ENCODE measurements at regions not wholly inside any gene's neighbourhood (a gene's known extent, or its start where the extent isn't known, plus 50 kb on each side); places are given as distances from the start of the nearest gene placed in this dataset.

DNA sequence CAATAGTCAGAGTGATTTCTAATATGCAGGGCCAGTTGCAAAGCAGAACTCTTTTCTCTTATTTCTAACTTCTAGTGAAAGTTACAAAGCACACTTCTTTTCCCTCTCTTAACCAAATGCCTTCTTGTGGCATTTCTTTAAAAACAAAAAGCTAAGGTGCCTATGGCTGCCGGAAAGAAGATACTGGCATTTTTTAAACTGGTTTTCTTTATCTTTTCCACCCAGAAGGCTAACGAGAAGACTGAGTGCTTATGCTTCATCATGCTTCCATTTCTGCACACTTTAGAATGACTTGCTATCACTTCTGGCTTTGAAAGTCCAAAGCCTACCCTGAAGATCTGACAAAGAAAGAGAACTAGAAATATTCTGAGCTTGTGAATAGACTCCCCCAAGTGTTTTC is 141.3 kb downstream of the P2RY1 start:
- Histone ChIP-seq H3K36me3 (ENCODE audit: insufficient read depth, low read length) (no peaks in the 10 kb centered on the region), H3K4me1 (ENCODE audit: control insufficient read depth, insufficient read depth, low read length, unreplicated experiment) (no peaks in the 10 kb centered on the region), H3K27ac (ENCODE audit: low read depth, low read length) (no peak overlapping the region), H3K27me3 (ENCODE audit: insufficient read depth, low read length) (no peaks in the 10 kb centered on the region), H3K79me2 (ENCODE audit: control insufficient read depth, insufficient read depth, low read length, unreplicated experiment) (no peaks in the 10 kb centered on the region), H2AFZ (ENCODE audit: low read length, unreplicated experiment) (no peak overlapping the region), H3K4me3 (ENCODE audit: low read depth, low read length) (no peak overlapping the region)

DNA sequence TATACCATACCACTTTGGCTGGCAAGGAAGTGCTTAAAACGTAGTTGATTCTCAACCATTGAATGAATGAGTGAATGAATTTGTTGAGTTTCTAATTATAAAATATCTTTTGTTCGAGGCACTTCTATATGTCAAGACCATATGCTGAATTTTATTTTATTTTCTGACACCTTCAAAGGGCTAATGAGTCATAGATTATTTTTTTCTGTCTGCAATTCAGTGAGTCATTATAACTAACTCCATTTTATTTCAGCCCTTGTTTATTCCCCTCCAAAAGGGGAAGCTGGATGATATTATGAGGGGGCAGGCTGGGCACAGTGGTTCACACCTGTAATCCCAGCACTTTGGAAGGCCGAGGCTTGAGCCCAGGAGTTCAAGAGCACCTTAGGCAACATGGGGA is 142.4 kb downstream of the P2RY1 start:
- Histone ChIP-seq H3K27me3 (ENCODE audit: insufficient read depth, low read length) (no peaks in the 10 kb centered on the region), H3K79me2 (ENCODE audit: control insufficient read depth, insufficient read depth, low read length, unreplicated experiment) (no peaks in the 10 kb centered on the region), H2AFZ (ENCODE audit: low read length, unreplicated experiment) (no peak overlapping the region), H3K27ac (ENCODE audit: low read depth, low read length) (no peak overlapping the region), H3K36me3 (ENCODE audit: insufficient read depth, low read length) (no peaks in the 10 kb centered on the region), H3K4me3 (ENCODE audit: low read depth, low read length) (no peak overlapping the region), H3K4me1 (ENCODE audit: control insufficient read depth, insufficient read depth, low read length, unreplicated experiment) (no peaks in the 10 kb centered on the region)

DNA sequence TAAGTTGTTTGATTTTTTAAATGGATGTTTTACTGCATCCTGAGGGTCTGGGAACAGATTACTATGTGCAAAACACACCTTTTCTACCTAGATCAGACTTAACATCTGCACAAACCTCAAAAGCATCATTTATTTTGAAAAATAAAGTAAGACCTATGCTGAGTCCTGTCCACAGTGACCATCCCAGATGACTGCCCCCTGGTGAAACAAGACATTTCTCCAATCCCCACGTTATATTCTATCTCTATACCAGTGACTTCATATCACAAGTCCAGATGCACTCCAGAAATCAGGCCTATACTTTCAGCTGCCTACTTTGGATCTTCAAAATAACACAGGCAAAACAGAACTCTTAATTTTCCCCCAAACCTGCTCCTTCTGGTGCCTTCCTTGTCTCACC is 143.2 kb downstream of the P2RY1 start:
- no peaks in the 10 kb centered on the region for H3K36me3 ChIP-seq (ENCODE audit: insufficient read depth, low read length)
- no peak overlapping the region for H2AFZ ChIP-seq (ENCODE audit: low read length, unreplicated experiment)
- no peaks in the 10 kb centered on the region for H3K79me2 ChIP-seq (ENCODE audit: control insufficient read depth, insufficient read depth, low read length, unreplicated experiment)
- H3K4me1 ChIP-seq (ENCODE audit: control insufficient read depth, insufficient read depth, low read length, unreplicated experiment), result no peaks in the 10 kb centered on the region
- no peak overlapping the region for H3K4me3 ChIP-seq (ENCODE audit: low read depth, low read length)
- H3K27ac ChIP-seq (ENCODE audit: low read depth, low read length), result no peak overlapping the region
- no peaks in the 10 kb centered on the region for H3K27me3 ChIP-seq (ENCODE audit: insufficient read depth, low read length)

DNA sequence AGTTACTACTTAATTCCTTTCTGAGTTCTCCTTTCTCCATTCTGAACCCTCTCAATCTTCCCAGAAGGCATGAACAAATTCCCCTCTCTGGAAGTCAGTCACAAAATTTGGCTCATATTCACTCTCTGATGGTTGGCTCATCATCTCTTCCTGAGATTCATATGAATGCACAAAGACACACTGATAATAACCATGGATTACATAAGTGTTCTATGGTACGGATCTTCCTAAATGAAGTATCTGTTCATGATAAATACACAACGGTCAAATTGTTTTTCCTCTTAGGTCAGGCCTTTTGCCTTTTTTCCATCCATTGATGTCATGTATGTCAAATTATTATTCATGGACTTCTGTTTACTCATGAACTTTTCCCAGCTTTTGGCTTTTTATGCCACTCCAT is 162.6 kb downstream of the P2RY1 start:
- Histone ChIP-seq H3K4me3 (ENCODE audit: low read depth, low read length) (no peak overlapping the region), H3K27ac (ENCODE audit: low read depth, low read length) (no peak overlapping the region), H3K27me3 (ENCODE audit: insufficient read depth, low read length) (no peaks in the 10 kb centered on the region), H2AFZ (ENCODE audit: low read length, unreplicated experiment) (no peak overlapping the region), H3K4me1 (ENCODE audit: control insufficient read depth, insufficient read depth, low read length, unreplicated experiment) (no peaks in the 10 kb centered on the region), H3K79me2 (ENCODE audit: control insufficient read depth, insufficient read depth, low read length, unreplicated experiment) (no peaks in the 10 kb centered on the region), H3K36me3 (ENCODE audit: insufficient read depth, low read length) (no peaks in the 10 kb centered on the region)

DNA sequence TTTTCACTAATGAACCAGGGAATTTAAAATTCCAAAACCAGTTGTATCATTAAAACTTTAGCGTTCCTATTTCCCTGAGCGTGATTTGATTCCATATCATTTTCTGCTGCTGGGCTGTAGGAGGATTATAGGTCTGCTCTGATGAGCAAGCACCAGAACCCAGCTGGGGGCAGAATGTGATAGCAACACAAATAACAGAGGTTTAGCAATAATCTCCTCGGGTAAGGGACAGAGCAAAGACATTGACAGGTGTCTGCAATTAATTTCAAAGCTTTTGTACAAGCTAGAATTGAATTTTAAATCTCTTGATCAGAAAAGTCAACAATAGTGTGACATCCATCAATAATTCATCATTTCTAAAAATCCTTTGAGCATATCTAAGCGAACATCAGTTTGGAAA is 163.4 kb upstream of the RAP2B start:
- no peaks in the 10 kb centered on the region for H3K27me3 ChIP-seq (ENCODE audit: insufficient read depth, low read length)

DNA sequence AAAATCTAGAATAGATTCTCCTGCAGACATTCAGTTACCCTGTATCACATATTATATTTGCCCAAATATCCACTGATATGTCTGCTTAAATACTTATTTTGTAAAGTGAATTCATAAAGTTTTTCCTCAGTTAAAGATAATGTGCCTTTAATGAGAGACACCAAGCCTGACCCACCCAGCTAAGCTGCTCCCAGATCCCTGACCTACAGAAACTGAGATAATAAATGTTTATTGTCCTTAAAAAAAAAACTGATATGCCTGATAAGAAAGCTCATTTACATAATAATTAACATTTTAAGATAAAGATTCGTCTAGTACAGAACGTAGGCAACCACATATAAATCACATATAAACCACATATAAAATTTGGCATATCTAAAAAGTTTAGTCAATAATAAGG is 161.7 kb upstream of the RAP2B start:
- no peaks in the 10 kb centered on the region for H3K4me1 ChIP-seq (ENCODE audit: control insufficient read depth, insufficient read depth, low read length, unreplicated experiment)
- H3K27ac ChIP-seq (ENCODE audit: low read depth, low read length), result no peak overlapping the region
- no peak overlapping the region for H3K4me3 ChIP-seq (ENCODE audit: low read depth, low read length)
- H3K27me3 ChIP-seq (ENCODE audit: insufficient read depth, low read length), result no peaks in the 10 kb centered on the region
- H3K36me3 ChIP-seq (ENCODE audit: insufficient read depth, low read length), result no peaks in the 10 kb centered on the region
- H2AFZ ChIP-seq (ENCODE audit: low read length, unreplicated experiment), result no peak overlapping the region
- no peaks in the 10 kb centered on the region for H3K79me2 ChIP-seq (ENCODE audit: control insufficient read depth, insufficient read depth, low read length, unreplicated experiment)

More for the DNA sequence above, 163.4 kb upstream of the RAP2B start:
- no peaks in the 10 kb centered on the region for H3K4me1 ChIP-seq (ENCODE audit: control insufficient read depth, insufficient read depth, low read length, unreplicated experiment)
- H3K36me3 ChIP-seq (ENCODE audit: insufficient read depth, low read length), result no peaks in the 10 kb centered on the region
- H2AFZ ChIP-seq (ENCODE audit: low read length, unreplicated experiment), result no peak overlapping the region
- no peaks in the 10 kb centered on the region for H3K79me2 ChIP-seq (ENCODE audit: control insufficient read depth, insufficient read depth, low read length, unreplicated experiment)
- H3K4me3 ChIP-seq (ENCODE audit: low read depth, low read length), result no peak overlapping the region
- no peak overlapping the region for H3K27ac ChIP-seq (ENCODE audit: low read depth, low read length)

DNA sequence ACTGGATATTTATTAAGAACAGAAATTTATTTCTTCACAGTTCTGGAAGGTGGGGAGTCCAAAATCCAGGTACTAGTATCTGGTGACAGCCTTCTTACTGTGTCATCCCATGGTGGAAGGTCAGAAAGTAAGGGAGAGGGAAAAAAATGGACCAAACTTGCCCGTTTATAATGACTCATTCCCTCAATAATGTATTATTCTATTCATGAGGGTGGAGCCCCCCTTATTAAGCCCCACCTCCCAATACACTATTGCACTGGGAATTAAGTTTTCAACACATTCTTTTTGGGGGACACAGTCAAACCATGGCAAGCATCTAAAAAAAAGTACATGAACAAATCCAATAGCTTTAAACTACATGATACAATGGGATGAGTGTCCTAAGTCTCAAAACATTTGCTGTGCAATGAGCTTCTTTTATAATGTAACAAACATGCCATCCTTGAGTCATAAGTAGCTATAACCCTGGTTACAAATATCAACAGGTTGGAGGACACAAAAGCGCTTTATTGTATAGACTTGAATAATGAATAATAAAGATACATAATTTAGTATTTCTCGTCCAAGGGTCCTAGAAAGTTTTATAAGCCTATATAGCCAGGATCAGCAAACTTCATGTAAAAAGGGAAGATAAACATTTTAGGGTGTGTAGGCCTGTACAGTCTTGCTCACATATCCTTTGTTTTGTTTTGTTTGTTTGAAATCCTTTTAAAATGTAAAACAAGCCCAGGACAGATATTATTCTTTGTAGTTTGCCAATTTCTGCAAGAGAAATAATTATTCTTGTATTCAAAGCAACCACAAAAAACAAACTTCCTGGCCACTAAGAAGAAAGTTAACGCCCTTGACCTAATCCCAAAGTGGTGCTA is 160.6 kb upstream of the RAP2B start:
- H3K79me2 ChIP-seq (ENCODE audit: control insufficient read depth, insufficient read depth, low read length, unreplicated experiment), result no peaks in the 10 kb centered on the region
- no peaks in the 10 kb centered on the region for H3K4me1 ChIP-seq (ENCODE audit: control insufficient read depth, insufficient read depth, low read length, unreplicated experiment)
- no peaks in the 10 kb centered on the region for H3K36me3 ChIP-seq (ENCODE audit: insufficient read depth, low read length)
- no peaks in the 10 kb centered on the region for H3K27me3 ChIP-seq (ENCODE audit: insufficient read depth, low read length)
- H2AFZ ChIP-seq (ENCODE audit: low read length, unreplicated experiment), result no peak overlapping the region
- H3K27ac ChIP-seq (ENCODE audit: low read depth, low read length), result no peak overlapping the region
- no peak overlapping the region for H3K4me3 ChIP-seq (ENCODE audit: low read depth, low read length)

DNA sequence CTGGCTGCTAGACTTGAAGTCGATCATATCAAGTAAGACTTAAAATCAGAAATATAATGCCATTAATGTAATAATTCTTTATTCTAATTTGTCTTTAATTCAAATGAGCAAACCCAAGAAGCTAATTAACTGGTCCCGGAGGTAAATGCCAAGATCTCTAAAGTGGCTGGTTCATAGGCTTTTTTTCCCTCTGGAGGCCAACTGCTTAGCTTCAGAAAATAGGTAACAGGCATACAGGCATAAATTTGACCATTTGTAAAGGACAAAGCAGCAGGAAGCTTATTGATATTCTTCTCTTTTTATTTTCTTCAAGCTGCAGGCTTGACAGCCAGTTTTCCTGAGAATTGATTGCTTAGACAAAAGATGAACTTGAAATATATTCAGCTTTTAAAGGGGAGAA is 158.6 kb upstream of the RAP2B start:
- Histone ChIP-seq H3K36me3 (ENCODE audit: insufficient read depth, low read length) (no peaks in the 10 kb centered on the region), H2AFZ (ENCODE audit: low read length, unreplicated experiment) (no peak overlapping the region), H3K27me3 (ENCODE audit: insufficient read depth, low read length) (no peaks in the 10 kb centered on the region), H3K27ac (ENCODE audit: low read depth, low read length) (no peak overlapping the region), H3K4me3 (ENCODE audit: low read depth, low read length) (no peak overlapping the region), H3K4me1 (ENCODE audit: control insufficient read depth, insufficient read depth, low read length, unreplicated experiment) (no peaks in the 10 kb centered on the region), H3K79me2 (ENCODE audit: control insufficient read depth, insufficient read depth, low read length, unreplicated experiment) (no peaks in the 10 kb centered on the region)

DNA sequence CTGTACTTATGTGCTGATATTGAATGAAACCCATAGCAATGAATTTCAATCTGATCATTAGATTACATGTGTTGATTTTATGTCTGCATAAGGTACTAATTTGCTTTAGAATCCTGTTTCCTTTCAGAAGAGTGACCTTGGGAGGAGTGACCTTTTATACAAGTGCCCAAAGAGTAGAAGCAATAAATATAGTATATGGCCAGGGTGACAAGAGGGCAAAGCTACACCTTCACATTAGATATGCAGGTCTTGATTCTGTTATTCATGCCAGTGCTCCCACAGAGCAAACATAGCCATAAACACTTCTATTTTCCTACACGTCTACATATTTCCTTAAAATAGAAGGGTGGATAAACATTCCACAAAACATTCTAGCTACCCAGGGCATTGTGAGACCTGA is 158.2 kb upstream of the RAP2B start:
- H3K79me2 ChIP-seq (ENCODE audit: control insufficient read depth, insufficient read depth, low read length, unreplicated experiment), result no peaks in the 10 kb centered on the region
- no peaks in the 10 kb centered on the region for H3K4me1 ChIP-seq (ENCODE audit: control insufficient read depth, insufficient read depth, low read length, unreplicated experiment)
- H2AFZ ChIP-seq (ENCODE audit: low read length, unreplicated experiment), result no peak overlapping the region
- no peaks in the 10 kb centered on the region for H3K36me3 ChIP-seq (ENCODE audit: insufficient read depth, low read length)
- H3K4me3 ChIP-seq (ENCODE audit: low read depth, low read length), result no peak overlapping the region
- no peaks in the 10 kb centered on the region for H3K27me3 ChIP-seq (ENCODE audit: insufficient read depth, low read length)
- no peak overlapping the region for H3K27ac ChIP-seq (ENCODE audit: low read depth, low read length)

DNA sequence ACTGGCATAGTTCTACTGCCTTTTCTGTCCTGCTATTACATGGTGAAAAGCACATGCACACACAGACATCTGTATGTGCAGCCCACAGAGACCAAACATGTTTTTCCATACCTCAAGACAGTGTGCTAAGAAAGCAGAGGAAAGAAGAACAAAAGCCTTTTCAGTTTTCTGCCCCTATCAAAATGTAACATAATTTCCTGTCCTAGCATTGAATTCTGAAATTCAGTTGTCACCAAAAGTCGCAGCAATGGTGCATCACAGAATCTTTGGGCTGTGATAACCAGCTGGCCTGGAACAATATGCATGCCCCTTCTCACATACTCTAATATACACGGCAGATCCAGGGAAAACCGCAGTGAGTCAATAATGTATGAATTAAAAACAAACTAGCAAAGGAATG is 153.8 kb upstream of the RAP2B start:
- no peaks in the 10 kb centered on the region for H3K79me2 ChIP-seq (ENCODE audit: control insufficient read depth, insufficient read depth, low read length, unreplicated experiment)
- no peaks in the 10 kb centered on the region for H3K27me3 ChIP-seq (ENCODE audit: insufficient read depth, low read length)
- no peaks in the 10 kb centered on the region for H3K36me3 ChIP-seq (ENCODE audit: insufficient read depth, low read length)
- no peak overlapping the region for H3K4me3 ChIP-seq (ENCODE audit: low read depth, low read length)
- H2AFZ ChIP-seq (ENCODE audit: low read length, unreplicated experiment), result peak overlapping the region; percentile 60
- no peak overlapping the region for H3K27ac ChIP-seq (ENCODE audit: low read depth, low read length)
- no peaks in the 10 kb centered on the region for H3K4me1 ChIP-seq (ENCODE audit: control insufficient read depth, insufficient read depth, low read length, unreplicated experiment)

DNA sequence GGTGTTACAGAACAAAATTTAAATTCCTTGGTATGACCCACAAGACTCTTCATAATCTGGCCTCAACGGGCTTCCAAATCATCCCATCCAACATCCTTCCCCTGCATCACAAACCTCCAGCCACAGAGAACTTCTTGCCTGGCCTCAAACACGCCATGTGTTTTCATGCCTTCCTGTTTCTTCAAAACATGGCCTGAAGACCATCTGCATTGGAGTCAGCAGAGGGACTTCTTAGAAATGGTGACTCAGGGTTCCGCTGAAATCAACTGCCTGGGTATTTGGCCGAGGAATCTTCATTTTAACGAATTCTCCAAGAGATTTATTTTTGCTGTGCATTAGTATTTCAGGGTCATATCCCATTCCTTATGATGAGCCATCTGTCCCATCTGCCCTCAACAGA is 138.1 kb upstream of the RAP2B start:
- no peak overlapping the region for H3K4me3 ChIP-seq (ENCODE audit: low read depth, low read length)
- no peaks in the 10 kb centered on the region for H3K79me2 ChIP-seq (ENCODE audit: control insufficient read depth, insufficient read depth, low read length, unreplicated experiment)
- no peaks in the 10 kb centered on the region for H3K4me1 ChIP-seq (ENCODE audit: control insufficient read depth, insufficient read depth, low read length, unreplicated experiment)
- H3K27me3 ChIP-seq (ENCODE audit: insufficient read depth, low read length), result no peaks in the 10 kb centered on the region
- H2AFZ ChIP-seq (ENCODE audit: low read length, unreplicated experiment), result no peak overlapping the region
- no peaks in the 10 kb centered on the region for H3K36me3 ChIP-seq (ENCODE audit: insufficient read depth, low read length)
- H3K27ac ChIP-seq (ENCODE audit: low read depth, low read length), result no peak overlapping the region
